ENCODE measurements at regions not wholly inside any gene's neighbourhood (a gene's known extent, or its start where the extent isn't known, plus 50 kb on each side); places are given as distances from the start of the nearest gene placed in this dataset.

DNA sequence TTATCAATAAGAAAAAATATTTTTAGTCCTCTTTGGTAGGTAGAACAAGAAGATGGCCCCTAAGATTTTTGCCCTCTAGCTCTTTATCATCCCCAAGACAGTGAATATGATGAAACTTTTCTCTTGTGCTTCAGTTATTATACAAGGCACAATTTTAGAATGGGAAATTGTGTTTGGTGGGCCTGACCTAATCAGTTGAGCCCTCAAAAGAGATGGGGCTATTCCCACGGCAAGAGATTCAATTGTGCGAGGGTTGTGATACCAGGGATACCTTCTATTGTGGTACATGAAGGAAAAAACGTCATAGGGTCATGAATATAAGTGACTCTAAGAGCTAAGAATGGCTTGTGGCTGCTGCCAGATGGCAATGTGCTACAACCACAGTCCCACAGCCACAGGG lies 94.0 kb upstream of the COX7C start:
- 73 to 86% methylated on average over 3 of the region's 3 CpGs for WGBS, 2 donors
- Histone ChIP-seq H3K9me3 (no peaks in the 10 kb centered on the region), H3K27ac (no peak overlapping the region), H3K4me1 (no peaks in the 10 kb centered on the region), H3K27me3 (no peaks in the 10 kb centered on the region), H3K4me3 (no peak overlapping the region), H3K36me3 (ENCODE audit: low read depth, missing control alignments) (no peaks in the 10 kb centered on the region)
- intact Hi-C loops (cut with DNase I; ENCODE audit: low total_unique reads): no loop called here
- TF ChIP-seq, protein P1, sequence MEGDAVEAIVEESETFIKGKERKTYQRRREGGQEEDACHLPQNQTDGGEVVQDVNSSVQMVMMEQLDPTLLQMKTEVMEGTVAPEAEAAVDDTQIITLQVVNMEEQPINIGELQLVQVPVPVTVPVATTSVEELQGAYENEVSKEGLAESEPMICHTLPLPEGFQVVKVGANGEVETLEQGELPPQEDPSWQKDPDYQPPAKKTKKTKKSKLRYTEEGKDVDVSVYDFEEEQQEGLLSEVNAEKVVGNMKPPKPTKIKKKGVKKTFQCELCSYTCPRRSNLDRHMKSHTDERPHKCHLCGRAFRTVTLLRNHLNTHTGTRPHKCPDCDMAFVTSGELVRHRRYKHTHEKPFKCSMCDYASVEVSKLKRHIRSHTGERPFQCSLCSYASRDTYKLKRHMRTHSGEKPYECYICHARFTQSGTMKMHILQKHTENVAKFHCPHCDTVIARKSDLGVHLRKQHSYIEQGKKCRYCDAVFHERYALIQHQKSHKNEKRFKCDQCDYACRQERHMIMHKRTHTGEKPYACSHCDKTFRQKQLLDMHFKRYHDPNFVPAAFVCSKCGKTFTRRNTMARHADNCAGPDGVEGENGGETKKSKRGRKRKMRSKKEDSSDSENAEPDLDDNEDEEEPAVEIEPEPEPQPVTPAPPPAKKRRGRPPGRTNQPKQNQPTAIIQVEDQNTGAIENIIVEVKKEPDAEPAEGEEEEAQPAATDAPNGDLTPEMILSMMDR (IDR thresholded peaks at IDR 0.05): no peak
- TF ChIP-seq POLR2A (IDR thresholded peaks at IDR 0.05): no peak
- no peak for DNase-seq

DNA sequence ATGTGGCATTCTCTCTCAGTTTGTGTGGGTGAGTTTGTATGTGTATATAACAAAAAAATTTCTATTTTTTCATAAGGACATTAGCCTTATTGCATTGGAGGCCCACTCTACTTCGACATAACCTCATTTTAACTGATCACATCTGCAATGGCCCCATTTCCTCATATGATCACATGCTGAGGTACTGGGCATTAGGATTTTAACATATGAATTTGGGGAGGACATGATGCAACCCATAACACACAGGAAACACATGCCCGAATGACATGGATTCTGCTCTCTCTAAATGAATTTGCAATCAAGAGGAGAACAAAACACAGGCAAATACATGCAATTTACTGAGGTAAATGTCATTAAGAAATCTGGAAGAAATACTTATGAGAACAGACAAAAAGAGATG lies 92.1 kb upstream of the COX7C start:
- no peaks in the 10 kb centered on the region for H3K36me3 ChIP-seq (ENCODE audit: low read depth, missing control alignments)
- no peak for DNase-seq
- 83 to 96% methylated on average over 2 of the region's 2 CpGs for WGBS, 2 donors
- H3K9me3 ChIP-seq: no peaks in the 10 kb centered on the region
- intact Hi-C loops (cut with DNase I; ENCODE audit: low total_unique reads): no loop called here
- H3K4me3 ChIP-seq: no peak overlapping the region
- H3K27ac ChIP-seq: no peak overlapping the region
- TF ChIP-seq POLR2A (IDR thresholded peaks at IDR 0.05): no peak
- TF ChIP-seq, protein P1 (IDR thresholded peaks at IDR 0.05): no peak
- no peaks in the 10 kb centered on the region for H3K4me1 ChIP-seq
- H3K27me3 ChIP-seq: no peaks in the 10 kb centered on the region

DNA sequence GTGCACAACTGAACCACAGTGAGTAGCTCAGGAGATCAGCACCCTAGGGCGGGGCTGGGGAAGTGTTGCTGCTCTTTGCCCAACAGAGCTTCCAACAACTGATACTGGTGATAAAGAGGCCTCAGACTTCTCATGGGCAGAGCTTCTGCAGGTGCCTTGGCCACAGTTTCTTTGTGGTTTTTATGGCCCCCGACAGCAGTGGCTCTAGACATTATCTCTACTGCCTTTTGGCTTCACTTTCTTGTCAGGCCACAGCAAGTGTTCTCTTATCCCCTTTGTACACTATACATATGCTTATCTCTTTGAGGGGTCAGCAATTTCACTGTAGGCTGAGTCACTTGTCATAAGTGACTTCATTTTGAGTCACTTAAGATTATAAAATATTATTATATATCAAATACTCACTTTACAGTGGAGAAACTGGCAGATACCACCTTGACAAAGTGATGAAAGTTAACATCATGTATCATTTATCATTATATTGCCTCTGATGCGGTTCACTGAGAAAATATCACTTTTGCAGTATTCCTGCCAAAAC lies 90.9 kb upstream of the COX7C start:
- Histone ChIP-seq H3K4me3 (no peak overlapping the region), H3K9me3 (no peaks in the 10 kb centered on the region), H3K27ac (no peak overlapping the region), H3K27me3 (no peaks in the 10 kb centered on the region), H3K4me1 (no peaks in the 10 kb centered on the region), H3K36me3 (ENCODE audit: low read depth, missing control alignments) (no peaks in the 10 kb centered on the region)
- WGBS, 2 donors: 75 to 84% methylated on average over 3 of the region's 3 CpGs
- intact Hi-C loops (cut with DNase I; ENCODE audit: low total_unique reads): no loop called here
- DNase-seq: no peak
- no peak for TF ChIP-seq POLR2A (IDR thresholded peaks at IDR 0.05)
- TF ChIP-seq, protein P1 (IDR thresholded peaks at IDR 0.05): no peak

DNA sequence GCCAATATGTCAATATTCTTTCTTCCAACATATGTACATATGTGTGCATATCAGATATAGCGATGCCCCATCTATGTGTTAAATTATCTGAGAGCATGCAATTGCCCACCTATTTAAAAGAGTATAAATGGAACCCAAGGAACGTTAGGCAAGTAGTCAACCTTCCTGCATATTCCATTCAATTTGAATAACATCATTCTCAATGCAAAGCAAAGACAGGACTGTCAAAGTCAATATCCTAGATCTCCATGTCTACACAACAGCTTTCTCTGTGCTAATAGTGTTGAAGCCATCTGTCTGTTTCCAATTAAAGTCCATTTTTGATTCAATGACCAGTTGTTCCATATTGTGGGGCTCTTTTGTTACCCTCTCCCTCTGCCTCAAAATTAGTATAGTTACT lies 85.3 kb upstream of the COX7C start:
- H3K27me3 ChIP-seq: no peaks in the 10 kb centered on the region
- no peaks in the 10 kb centered on the region for H3K4me1 ChIP-seq
- no peaks in the 10 kb centered on the region for H3K9me3 ChIP-seq
- no peaks in the 10 kb centered on the region for H3K36me3 ChIP-seq (ENCODE audit: low read depth, missing control alignments)
- H3K27ac ChIP-seq: no peak overlapping the region
- WGBS, 2 donors: 85 to 88% methylated on average over 2 of the region's 2 CpGs
- TF ChIP-seq, protein P1 (IDR thresholded peaks at IDR 0.05): no peak
- TF ChIP-seq POLR2A (IDR thresholded peaks at IDR 0.05): no peak
- DNase-seq: no peak
- intact Hi-C loops (cut with DNase I; ENCODE audit: low total_unique reads): no loop called here
- no peak overlapping the region for H3K4me3 ChIP-seq

DNA sequence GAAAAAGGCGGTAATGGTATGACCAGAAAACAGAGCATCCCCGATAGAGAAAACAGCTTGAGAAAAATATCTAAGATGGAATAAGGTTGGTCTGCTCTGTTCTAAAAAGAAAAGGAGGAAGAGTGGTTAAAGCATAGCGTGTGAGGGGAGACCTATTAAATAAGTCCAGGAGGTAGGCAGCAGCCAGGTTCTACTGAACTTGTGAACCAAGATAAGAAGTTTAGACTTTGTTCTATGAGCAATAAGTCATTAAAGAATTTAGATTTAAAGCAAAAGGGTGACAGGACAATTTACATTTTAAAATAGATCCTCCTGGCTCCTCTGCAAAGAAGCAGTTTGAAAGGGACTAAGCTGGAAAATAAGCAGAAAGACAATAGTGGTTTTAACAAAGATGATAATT lies 81.3 kb upstream of the COX7C start:
- Histone ChIP-seq H3K27ac (no peak overlapping the region), H3K36me3 (ENCODE audit: low read depth, missing control alignments) (no peaks in the 10 kb centered on the region), H3K9me3 (no peaks in the 10 kb centered on the region), H3K27me3 (no peaks in the 10 kb centered on the region), H3K4me1 (no peaks in the 10 kb centered on the region), H3K4me3 (no peak overlapping the region)
- TF ChIP-seq POLR2A (IDR thresholded peaks at IDR 0.05): no peak
- TF ChIP-seq, protein P1 (IDR thresholded peaks at IDR 0.05): no peak
- 93 to 96% methylated on average over 3 of the region's 3 CpGs for WGBS, 2 donors
- intact Hi-C loops (cut with DNase I; ENCODE audit: low total_unique reads): no loop called here
- no peak for DNase-seq
